ENCODE measurements at regions not wholly inside any gene's neighbourhood (a gene's known extent, or its start where the extent isn't known, plus 50 kb on each side); places are given as distances from the start of the nearest gene placed in this dataset.

DNA sequence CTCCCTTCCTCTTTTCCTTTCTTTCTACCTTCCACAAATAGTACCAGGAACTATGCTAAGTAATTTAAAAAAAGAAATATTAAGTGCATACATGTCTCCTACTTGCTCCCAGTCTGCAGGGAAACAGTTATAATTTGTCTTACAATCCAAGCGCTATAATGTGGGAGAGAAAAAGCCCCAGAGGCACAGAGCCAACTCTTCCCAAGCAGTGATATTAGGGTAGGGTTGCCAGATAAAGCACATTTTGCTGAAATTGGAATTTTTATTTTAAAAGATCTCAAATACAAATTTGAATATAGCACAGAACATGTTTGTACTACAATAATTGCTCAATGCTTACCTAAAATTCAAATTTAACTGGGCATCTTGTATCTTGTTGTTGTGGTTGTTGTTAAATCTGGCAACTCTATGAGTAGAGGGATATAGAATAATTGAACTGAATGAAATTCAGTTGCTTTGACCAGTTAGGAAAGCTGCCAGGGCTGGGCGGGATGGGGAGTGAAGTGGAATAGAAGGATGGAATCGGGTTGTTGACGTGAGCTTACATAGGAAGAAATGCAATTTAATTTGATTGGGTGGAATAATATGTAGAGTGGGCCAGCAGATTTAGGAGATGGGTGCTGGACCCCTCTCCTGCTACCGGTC is 52.6 kb upstream of the USP3 start:
- TF ChIP-seq, protein P1, sequence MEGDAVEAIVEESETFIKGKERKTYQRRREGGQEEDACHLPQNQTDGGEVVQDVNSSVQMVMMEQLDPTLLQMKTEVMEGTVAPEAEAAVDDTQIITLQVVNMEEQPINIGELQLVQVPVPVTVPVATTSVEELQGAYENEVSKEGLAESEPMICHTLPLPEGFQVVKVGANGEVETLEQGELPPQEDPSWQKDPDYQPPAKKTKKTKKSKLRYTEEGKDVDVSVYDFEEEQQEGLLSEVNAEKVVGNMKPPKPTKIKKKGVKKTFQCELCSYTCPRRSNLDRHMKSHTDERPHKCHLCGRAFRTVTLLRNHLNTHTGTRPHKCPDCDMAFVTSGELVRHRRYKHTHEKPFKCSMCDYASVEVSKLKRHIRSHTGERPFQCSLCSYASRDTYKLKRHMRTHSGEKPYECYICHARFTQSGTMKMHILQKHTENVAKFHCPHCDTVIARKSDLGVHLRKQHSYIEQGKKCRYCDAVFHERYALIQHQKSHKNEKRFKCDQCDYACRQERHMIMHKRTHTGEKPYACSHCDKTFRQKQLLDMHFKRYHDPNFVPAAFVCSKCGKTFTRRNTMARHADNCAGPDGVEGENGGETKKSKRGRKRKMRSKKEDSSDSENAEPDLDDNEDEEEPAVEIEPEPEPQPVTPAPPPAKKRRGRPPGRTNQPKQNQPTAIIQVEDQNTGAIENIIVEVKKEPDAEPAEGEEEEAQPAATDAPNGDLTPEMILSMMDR (IDR thresholded peaks at IDR 0.05; ENCODE audit: low read length): no peak
- no peak for TF ChIP-seq EZH2 (IDR thresholded peaks at IDR 0.05; ENCODE audit: borderline replicate concordance, low read length)

Measured in OCI-LY1 (cell line).